ENCODE measurements at regions not wholly inside any gene's neighbourhood (a gene's known extent, or its start where the extent isn't known, plus 50 kb on each side); places are given as distances from the start of the nearest gene placed in this dataset.

- TF ChIP-seq POLR2AphosphoS5 (IDR thresholded peaks at IDR 0.05; ENCODE audit: borderline replicate concordance, low read depth, low read length) (no peak), EZH2 (IDR thresholded peaks at IDR 0.05) (no peak), FOXP2 (optimal IDR thresholded peaks at IDR 0.05; ENCODE audit: control extremely low read depth, extremely low read length, insufficient read depth) (no peak)
These were observed 511.7 kb upstream of the KLHL1 start for GRCh38 chr13:70619936-70620335.

All from SK-N-MC (cell line).